ENCODE measurements at regions not wholly inside any gene's neighbourhood (a gene's known extent, or its start where the extent isn't known, plus 50 kb on each side); places are given as distances from the start of the nearest gene placed in this dataset.
"Not testable (repeated sequence)": the region's sequence is repeated elsewhere in the genome, so short reads cannot be mapped to it uniquely, and the experiment has no call there.

DNA sequence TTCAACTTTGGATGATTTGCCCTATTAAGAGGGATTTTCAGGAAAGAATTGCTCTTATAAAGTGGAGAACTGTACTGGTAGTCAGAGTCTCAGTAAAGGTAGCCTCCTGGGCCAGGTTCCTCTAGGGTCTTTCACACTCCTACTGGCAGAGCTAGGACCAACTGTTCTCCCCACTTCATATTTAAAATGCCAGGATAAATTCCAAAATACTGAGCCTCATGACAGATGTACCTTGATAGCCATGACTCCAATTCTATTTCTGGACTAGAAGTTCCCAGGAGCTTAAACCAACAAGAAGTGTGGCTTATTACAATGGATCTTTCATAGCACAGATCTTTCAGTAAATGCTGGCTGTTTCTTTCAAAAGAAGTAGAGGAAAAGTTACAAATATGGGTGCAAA, 126.5 kb downstream of the C12orf75 start:
- DNase-seq: no peak

DNA sequence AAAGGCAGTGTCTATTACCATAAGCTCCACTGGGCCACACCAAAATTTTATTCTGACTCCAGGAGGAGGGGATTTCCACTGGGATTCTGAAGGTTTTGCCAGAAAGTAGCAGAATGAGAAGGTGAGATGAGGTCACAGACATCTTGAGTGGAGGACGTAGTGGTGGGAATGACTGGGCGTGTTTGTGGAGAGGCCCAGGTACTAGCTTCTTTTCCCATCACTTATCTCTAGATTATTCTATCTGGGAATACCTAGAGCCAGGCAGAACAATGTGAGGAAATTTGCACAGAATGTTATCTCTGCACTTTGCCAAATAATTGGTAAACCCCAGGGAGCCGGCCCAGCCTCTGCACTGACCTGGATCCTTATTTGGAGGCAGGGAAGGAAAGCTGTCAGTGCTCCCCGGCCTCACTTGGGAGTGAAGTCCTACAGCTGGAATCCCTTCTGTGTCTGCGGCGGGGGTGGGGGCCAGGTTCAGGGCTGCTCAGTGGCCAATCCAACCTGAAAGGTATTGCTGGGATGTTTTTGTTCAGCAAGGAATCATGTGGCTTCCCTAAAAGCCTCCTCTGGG, 129.4 kb downstream of the C12orf75 start:
- no peak for DNase-seq

DNA sequence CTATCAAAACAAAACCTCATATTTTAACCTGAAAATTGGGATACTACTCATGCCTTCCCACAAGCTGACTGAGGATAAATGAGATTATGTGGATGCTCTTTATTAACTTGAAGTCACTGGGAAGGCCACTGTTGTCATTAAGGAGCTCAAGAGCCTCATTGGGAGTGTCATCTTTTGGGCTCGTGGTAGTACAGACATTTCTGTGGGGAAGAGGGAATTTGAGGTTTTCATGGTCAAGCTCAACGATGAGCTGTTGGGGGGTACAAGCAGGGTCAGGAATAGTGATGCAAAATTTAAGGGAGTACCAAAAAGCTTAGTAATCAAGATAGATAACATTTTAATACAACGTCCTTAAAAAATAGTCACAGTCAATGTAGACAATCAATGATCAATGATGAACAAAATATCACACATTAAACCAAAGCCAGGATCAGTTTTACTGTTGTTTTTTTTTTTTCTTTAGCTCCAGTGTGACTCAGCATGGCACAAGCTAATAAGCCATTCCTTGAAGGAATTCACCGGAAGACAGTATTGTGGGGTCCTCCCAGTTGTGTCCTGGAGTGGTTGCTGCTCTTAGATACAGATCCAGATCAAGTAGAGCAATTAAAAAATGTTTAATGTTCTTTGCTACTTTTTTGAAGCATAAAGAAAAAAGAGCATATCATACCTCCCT, 130.9 kb downstream of the C12orf75 start:
- DNase-seq: no peak

DNA sequence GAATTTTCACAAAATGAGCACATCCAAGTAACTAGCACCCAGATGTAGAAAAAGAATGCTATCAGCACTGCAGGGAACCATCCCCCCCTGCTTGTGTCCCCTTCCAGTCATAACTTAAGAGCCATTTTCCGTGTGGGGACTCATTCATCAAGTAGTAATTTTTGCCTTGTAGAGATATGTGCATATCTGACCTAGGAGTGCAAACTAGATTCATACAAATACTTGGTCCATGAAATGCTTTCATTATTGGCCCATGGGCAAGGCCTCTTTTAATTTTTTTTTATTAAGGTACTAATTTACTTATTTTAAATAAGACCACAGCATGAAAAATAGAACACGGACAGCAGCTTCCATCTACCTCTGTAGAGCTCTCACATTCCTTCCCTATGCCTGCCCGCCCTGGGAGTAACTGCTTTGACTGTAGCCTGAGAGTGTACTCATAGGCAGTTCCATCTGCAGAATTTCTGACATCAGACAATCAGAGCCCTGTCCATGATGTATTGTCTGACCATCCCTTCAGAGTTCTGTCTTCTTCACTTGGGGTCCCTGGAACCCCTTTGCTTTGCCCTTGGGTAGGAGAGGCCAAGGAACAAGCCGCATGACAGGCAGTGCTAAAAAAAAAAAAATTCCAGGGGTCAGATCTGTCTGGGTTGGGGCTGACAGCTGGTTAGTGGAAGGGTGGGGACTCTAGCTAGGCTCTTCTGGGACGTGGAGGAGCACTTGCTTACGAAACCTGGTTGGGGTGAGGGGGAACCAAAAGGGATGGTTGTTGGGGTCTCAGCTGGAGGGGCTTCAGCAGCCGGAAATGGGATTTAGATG, 131.7 kb downstream of the C12orf75 start:
- DNase-seq: no peak

DNA sequence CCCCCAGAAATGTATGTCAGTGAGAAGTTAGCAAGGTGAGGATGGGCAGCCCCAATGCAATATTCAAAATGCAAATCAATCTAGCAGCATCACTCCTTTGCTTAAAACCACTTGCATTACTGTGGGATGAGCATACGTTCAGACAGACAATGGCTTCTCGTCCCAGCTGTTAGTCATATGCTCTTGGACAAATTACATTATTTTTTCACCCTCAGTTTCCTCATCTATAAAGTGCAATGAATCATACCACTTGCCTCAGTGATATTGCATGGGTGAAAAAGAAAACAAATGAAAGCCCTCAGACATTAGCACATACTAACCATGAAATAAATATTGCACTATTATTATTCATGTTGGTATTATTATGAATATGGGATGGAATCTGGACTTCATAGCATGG, 132.3 kb downstream of the C12orf75 start:
- no peak for DNase-seq

DNA sequence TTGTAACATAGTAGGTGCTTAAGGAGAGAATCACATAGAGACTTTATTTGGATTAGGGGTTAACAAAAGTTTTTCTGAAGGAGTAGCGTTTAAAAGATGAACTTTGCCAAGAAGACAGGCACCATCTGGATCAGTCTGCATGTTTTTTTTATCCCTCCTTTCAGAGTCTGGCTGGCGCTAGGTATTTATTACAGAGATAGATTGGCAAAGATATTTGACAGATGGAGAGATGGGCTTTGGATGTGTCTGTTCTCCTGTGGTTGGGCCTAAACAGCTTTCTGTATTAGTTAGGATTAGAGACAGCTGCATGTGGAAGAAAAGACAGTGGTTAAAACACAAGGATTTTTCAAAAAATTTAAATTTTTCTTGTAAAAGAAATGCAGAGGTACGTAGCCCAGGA, 133.9 kb downstream of the C12orf75 start:
- DNase-seq: no peak

DNA sequence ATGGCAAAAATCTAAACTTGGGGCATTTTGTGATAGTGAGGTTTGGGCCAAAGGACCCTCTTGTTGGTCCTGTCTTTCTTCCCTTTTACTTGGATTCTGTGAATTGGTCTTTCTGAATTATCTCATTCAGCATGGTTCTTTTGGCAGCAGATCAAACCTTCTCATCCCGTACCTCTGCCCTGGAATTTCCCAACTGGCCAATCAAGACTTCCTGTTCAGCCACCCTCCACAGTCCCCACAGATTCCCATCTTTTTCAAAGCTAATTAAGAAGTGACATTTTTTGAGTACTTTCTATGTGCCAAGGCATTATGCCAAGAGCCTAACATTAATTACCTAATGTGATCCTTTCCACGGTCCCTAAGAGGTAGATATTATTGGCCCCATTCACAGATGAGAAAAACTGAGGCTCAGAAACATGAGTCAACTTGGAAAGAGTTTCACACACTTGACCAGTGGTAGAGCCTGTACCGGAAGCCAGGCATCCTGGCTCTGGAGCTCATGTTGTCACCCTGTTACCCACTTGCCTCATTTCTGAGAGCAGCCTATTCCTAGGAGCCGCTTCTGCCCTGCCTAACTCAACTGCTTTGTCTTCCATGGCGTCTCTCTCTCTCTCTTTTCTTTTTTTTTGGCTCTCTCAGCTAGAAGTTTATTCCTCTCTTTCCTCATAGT, 135.9 kb downstream of the C12orf75 start:
- DNase-seq: no peak

DNA sequence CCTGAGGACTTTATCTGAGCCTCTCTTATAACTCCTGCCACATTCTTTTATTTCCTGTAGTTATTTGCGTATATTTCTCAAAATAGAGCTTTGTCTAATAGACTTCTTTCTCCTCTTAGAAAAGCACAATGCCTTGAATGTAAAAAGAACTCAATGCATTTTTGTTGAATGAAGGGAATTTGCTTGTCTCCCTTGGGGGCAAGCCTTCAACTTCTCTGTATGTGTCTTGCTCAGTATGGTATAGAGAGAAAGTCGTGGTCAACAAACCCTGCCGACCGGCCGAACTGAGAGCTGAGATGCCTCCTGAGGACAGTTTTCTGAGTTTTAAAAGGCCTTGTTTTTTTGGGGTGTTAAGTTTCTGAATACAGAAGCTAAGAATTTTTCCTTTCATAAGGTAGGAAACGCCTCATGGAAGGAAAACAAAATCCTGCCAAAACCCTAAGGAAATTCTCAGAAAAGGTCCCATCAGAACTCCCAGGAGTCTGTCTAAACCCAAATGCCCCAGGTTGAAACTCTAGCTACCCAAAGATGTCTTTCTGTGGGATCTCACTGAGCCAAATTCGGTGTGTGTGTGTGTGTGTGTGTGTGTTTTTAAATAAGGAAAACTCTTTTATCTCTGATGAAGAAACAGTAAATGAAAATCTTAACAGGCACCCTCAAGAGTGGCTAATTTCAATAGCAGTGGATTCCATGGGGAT, 136.6 kb downstream of the C12orf75 start:
- DNase-seq: no peak

DNA sequence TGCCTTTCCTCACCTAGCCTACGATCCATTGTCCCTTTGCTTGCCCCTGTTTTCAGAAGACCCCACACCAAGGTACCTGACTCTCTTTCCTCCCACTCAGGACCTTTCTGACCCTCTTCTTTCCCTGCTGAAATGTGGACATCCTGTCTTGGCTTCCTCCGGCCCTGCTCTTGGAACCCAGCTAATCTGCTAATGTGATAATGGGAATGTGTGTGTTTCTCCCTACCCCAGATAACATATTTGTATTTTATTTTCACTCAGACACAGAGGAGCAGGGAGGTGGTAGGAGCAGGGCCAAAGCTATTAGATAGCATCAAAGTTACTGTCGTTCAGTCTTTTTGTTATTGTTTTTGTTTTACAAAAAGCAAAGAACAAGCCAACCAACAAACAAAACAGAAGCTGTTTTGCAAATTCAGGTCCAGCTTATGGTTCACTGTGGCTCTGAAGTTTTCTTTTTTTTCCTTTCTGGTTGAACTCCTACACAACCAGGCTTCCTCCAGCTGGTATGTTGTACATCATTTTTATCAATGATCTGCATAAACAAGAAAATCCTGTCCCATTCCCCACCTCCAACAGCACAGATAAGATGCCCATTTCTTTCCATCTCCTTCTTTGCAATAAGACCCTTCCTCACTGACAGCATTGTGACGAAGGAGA, 137.3 kb downstream of the C12orf75 start:
- DNase-seq: no peak

DNA sequence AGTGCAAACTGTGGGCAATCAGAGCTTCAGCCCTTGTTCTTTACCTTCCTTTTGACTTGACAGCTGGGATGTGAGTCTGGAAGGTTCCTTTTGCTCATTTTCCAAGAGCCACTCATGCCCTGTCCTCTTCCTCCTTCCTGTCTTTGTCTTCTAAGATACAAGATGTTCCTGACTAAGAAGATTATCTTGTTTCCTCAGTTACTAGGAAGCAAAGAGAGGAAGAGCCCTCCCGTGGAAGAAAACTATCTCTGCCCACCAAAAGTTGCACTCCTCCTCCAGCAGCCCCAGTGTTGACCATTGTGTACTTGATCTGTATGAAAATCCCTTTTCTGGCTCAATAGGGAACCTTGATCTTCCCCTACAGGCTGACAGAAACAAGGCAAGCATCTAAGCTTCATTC, 138.0 kb downstream of the C12orf75 start:
- DNase-seq: no peak

DNA sequence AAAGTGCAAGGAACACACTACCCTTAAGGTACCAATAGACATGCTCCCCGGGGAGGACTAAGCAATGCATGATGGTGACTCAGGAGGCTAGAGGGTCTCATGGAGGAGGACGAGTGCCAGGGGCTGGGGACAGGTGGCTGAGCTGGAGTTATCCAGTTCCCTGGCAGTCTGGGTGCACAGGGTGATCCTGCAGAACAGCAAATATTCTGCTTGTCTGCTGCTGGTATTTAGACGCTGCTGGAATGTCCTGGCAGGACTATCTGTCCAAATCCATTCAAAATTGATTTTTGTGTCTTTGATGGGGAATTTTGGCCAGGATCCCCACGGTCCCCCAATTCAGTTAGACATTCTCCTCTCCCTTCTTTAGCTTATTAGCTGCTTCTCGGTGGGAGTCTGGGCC, 138.7 kb downstream of the C12orf75 start:
- no peak for DNase-seq

DNA sequence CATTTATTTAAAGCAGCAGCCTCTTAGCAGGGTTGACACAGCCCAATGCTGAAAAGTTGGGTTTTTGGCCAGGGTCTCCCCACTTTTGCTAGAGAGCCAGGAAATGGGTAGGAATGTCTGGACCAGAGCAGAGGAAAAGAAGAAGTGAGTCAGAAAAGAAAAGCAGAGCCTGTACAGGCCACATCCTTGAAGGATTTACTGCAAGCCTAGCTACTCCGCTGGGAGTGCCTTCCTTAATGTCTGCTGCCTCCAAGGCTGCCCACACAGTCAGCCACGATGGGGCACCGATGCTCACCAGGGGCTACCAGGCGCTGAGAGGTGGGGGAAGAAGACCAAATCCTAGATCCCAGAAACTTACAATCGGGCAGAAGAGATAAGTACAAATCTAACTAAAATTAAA, 139.2 kb downstream of the C12orf75 start:
- no peak for DNase-seq

DNA sequence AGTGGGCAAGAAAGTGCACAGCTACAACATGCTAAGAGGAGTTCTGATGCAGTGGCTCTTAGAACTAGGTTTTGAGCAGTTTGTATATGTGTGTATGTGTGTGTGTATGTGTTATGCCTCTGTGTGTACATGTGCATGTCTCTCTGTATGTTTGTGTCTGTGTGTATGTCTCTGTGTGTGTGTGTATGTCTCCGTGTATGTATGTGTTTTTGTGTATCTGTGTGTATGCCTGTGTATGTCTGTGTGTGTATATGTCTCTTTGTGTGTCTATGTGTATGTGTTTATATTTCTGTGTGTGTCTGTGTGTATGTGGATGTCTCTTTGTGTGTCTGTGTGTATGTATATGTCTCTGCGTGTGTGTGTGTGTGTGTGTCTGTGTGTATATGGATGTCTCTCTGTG, 139.6 kb downstream of the C12orf75 start:
- no peak for DNase-seq

DNA sequence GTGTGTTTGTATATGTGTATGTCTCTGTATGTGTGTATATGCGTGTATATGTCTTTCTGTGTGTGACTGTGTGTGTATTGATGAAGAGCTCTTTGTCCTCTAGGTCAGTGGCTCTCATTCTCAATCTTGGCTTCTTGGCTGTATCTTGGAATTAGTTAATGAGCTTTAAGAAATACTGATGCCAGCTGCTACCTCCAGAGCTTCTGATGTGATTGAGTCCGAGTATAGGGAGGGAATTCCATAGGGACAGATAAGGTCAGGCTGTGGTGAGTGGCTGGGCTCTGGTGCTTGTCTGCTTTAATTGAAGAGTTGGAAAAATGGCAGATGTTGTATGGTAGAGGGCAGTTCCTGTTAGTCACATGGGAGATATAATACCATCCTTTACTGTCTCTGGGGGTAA, 140.1 kb downstream of the C12orf75 start:
- DNase-seq: no peak

DNA sequence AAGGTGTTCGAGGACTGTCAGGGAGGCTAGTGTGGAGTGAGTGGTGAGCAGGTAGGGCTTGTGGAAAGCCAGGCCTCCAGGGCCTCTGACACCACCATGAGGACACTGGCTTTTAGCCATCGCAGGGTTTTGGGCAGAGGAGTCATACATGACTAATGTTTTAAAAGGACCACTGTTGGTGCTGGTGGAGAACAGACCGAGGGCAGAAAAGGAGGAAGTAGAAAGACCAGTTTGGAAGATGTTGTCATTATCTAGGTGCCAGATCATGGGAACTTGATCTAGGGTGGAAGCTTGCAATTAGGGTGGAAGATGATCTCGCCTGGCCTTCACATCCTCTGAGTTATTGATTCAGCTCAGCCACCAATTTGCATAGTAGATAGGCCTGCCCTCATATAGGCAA, 144.2 kb downstream of the C12orf75 start:
- no peak for DNase-seq

DNA sequence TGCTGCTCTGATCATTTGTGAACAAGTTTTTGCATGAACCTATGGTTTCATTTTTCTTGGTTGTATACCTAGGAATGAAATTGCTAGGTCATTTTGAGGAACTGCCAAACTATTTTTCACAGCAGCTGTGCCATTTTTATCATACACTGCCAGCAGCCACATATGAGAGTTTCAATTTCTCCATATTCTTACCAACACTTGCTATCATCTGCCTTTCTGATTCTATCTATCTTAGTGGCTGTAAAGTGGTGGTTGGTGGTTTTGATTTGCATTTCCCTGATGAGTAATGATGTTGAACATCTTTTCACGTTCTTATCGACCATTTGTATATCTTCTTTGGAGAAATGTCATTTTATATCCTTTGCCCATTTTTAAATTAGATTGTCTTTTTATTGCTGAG, 146.1 kb downstream of the C12orf75 start:
- no peak for DNase-seq

DNA sequence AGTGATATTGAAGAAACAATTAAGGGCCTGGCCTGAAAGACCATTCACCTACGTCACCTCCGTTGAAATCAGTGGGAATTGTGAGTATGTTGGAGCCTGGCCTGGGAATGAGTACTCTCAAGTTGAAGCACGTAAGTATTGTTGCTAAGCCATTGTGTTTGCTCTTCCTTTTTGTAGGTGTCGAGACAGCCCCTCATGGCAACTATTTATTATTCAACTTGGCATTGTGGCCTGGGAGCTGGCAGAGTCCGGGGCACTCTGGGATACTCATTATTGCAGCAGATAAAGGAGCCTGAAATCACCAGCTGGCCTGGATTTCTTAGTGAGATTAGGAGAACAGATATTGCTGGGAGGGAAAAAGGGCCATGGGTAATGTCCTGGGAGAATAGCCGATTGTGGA, 147.4 kb downstream of the C12orf75 start:
- DNase-seq: peak; percentile 80

DNA sequence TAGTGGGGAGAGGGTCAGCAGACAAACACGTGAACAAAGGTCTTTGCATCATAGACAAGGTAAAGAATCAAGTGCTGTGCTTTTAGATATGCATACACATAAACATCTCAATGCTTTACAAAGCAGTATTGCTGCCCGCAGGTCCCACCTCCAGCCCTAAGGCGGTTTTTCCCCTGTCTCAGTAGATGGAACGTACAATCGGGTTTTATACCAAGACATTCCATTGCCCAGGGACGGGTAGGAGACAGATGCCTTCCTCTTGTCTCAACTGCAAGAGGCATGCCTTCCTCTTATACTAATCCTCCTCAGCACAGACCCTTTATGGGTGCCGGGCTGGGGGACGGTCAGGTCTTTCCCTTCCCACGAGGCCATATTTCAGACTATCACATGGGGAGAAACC, 148.3 kb downstream of the C12orf75 start:
- DNase-seq: not testable (repeated sequence)

DNA sequence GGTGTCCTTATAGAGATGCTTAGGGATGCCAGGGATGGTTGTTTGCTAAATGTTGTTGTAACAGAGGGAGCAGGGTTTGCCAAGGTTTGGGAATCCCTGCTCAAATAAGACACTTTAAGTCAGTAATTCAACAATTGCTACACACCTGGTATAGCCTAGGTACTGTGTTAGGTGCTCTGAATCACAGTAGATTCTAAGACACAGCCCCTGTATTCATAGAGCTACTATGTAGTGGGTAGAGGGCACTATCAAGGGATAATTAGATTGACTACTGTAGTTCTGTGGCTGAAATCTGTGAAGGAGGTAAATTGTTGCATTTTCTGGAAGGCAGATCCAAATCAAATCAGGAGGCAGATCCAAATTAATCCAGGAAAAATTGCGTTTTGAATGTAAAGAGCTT, 149.2 kb downstream of the C12orf75 start:
- no peak for DNase-seq

DNA sequence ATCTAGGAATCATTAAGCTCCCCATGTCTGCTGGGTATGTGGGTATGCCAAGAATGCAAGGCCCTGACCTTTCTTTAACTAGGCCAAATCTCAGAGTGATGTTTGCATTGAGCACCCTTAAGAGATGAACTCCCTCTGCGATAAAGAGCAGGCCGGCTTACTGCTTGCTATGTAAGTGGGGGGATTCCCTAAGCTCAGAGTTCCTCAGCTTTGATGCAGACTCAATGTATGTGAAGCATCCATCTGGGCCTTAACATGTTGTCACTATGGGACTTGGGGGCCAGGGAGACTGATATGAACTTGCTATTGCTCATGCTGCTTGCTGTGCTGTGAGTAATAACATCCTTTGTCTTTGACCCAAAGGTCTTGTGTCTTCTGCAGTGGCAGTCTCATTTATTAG, 149.7 kb downstream of the C12orf75 start:
- DNase-seq: no peak

DNA sequence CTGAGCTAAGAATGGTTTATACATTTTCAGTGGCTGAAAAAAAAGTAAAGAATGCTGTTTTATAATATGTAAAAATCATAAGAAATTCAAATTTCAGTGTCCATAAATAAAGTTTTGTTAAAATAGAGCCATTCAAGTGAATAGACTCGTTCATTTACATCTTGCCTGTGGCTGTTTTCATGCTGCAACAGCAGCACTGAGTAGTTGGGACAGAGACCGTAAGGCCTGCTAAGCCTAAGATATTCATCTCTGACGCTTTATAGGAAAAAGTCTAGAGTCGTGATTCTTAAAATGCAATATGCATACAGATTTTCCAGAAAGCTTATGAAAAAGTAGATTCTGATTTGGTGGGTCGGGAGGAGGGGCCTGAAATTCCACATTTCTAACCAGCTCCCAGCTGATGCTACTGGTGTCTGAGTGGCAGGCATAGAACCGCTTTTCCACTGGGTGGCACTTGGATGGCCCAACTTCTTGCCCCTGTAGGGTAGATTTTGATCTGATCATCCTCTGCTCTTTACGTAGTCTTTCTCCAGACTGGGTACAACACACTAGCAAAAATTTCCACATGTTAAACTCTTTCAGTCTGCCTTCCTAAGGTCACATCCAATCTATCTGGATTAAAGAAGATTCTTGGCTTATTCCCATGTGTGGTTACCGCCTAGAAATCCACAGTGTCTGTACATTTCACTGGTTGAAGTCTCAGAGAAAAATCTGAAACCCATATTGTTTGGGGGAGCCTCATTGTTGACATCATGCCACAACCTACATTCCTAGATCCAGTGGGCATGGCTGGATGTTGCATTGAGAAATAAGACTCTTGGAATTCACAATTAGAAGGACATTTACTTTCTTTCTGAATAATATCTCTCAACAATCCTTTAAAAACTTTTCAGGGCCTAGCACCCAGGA, 151.2 kb downstream of the C12orf75 start:
- no peak for DNase-seq

DNA sequence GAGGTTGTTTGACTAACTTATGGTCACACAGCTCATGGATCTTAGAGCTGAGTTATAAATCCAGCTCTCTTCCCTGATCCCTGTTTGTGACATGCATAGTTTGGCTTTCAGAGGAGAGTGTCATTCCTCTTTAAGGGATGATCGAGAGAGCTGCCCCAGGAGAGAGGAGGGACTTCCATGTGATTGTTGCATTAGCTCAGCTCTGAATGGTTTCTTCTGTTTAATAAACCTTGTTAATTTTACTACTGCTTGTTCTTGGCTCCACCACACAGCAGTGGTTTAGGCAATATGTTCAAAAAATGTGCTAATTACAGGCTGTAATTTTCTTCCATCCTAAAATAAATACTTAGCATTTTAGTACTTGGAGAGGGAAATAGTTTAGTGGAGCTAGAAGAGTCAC, 152.5 kb downstream of the C12orf75 start:
- no peak for DNase-seq
